EH (cell line): ENCODE measurements at regions not wholly inside any gene's neighbourhood (a gene's known extent, or its start where the extent isn't known, plus 50 kb on each side); places are given as distances from the start of the nearest gene placed in this dataset.

Source experiments
- DNase-seq: peaks from one replicate; pipeline ENCODE4 v3.0.0-alpha.2; 2015; ENCODE audit warnings: low read depth

- no peak for DNase-seq
Measured at GRCh38 chr16:9251026-9251425, 159.6 kb downstream of the HAPSTR1 start.

GRCh38 chr16:9254863-9255262, 163.4 kb downstream of the HAPSTR1 start:
- DNase-seq = no peak

GRCh38 chr16:9256196-9256595, 164.8 kb downstream of the HAPSTR1 start:
- DNase-seq = peak; percentile 4

- no peak for DNase-seq
Measured at GRCh38 chr16:9257843-9258242, 166.4 kb downstream of the HAPSTR1 start.

GRCh38 chr16:9258423-9259051, 167.1 kb downstream of the HAPSTR1 start:
- DNase-seq = peak; percentile 32

GRCh38 chr16:9259914-9260608, 168.6 kb downstream of the HAPSTR1 start:
- no peak for DNase-seq

- no peak for DNase-seq
Measured at GRCh38 chr16:9260666-9261065, 169.2 kb downstream of the HAPSTR1 start.

GRCh38 chr16:9261376-9261775, 169.9 kb downstream of the HAPSTR1 start:
- no peak for DNase-seq

- no peak for DNase-seq
Measured at GRCh38 chr16:9262941-9263715, 171.7 kb downstream of the HAPSTR1 start.

- no peak for DNase-seq
Measured at GRCh38 chr16:9264067-9264466, 172.6 kb downstream of the HAPSTR1 start.

- DNase-seq = no peak
Measured at GRCh38 chr16:9268446-9268845, 177.0 kb downstream of the HAPSTR1 start.

GRCh38 chr16:9270424-9270823, 179.0 kb downstream of the HAPSTR1 start:
- no peak for DNase-seq

GRCh38 chr16:9270941-9271340, 179.5 kb downstream of the HAPSTR1 start:
- no peak for DNase-seq

GRCh38 chr16:9271841-9272240, 180.4 kb downstream of the HAPSTR1 start:
- DNase-seq = no peak

- no peak for DNase-seq
Measured at GRCh38 chr16:9275377-9275776, 183.9 kb downstream of the HAPSTR1 start.

- no peak for DNase-seq
Measured at GRCh38 chr16:9275816-9276354, 184.4 kb downstream of the HAPSTR1 start.

- no peak for DNase-seq
Measured at GRCh38 chr16:9279291-9280068, 188.0 kb downstream of the HAPSTR1 start.

- no peak for DNase-seq
Measured at GRCh38 chr16:9280069-9280466, 188.6 kb downstream of the HAPSTR1 start.

GRCh38 chr16:9286930-9287329, 195.5 kb downstream of the HAPSTR1 start:
- no peak for DNase-seq

GRCh38 chr16:9296271-9296590, 204.8 kb downstream of the HAPSTR1 start:
- no peak for DNase-seq

GRCh38 chr16:9297437-9298113, 206.1 kb downstream of the HAPSTR1 start:
- peak; percentile 3 for DNase-seq

GRCh38 chr16:9300252-9300651, 208.8 kb downstream of the HAPSTR1 start:
- DNase-seq = no peak
